SK-N-SH treated with all-trans-retinoic acid at 6 μM for 48 hours (cell line): ENCODE measurements at regions not wholly inside any gene's neighbourhood (a gene's known extent, or its start where the extent isn't known, plus 50 kb on each side); places are given as distances from the start of the nearest gene placed in this dataset.

Experiments used
- ATAC-seq: fragments of 200-7000 bp; cut with Tn5 transposase; 3 replicates; pipeline ENCODE4 v1.9.1; 2020; ENCODE audit warnings: mild to moderate bottlenecking, moderate library complexity
- BACH2 ChIP-seq: fragments of 250-450 bp; sonication (Bioruptor Pico); IDR thresholded peaks from 2 replicates; pipeline ENCODE4 v1.9.0; 2021; ENCODE audit warnings: mild to moderate bottlenecking, borderline replicate concordance
- ESRRG ChIP-seq: fragments of 250-450 bp; sonication (Bioruptor Pico); IDR thresholded peaks from 2 replicates; pipeline ENCODE4 v1.6.1; 2021; ENCODE audit warnings: mild to moderate bottlenecking
- GLIS3 ChIP-seq: fragments of 250-450 bp; sonication (Bioruptor Pico); IDR thresholded peaks from 2 replicates; pipeline ENCODE4 v1.5.0; 2020; ENCODE audit warnings: mild to moderate bottlenecking, moderate library complexity
- ISL1 ChIP-seq: fragments of 250-450 bp; sonication (Bioruptor Pico); IDR thresholded peaks from 2 replicates; pipeline ENCODE4 v2.1.2; 2022; ENCODE audit warnings: mild to moderate bottlenecking, moderate library complexity
- OSR1 ChIP-seq: fragments of 250-450 bp; sonication (Bioruptor Pico); IDR thresholded peaks from 2 replicates; pipeline ENCODE4 v1.8.0; 2022; ENCODE audit warnings: moderate library complexity, mild to moderate bottlenecking, inconsistent platforms
- PPARA ChIP-seq: fragments of 250-450 bp; sonication (Bioruptor Pico); IDR thresholded peaks from 2 replicates; pipeline ENCODE4 v1.5.0; 2020; ENCODE audit warnings: mild to moderate bottlenecking, borderline replicate concordance
- RARB ChIP-seq: fragments of 250-450 bp; sonication (Bioruptor Pico); IDR thresholded peaks from 2 replicates; pipeline ENCODE4 v1.8.0; 2021; ENCODE audit warnings: mild to moderate bottlenecking, moderate library complexity
- TCF4 ChIP-seq: fragments of 250-450 bp; sonication (Bioruptor Pico); IDR thresholded peaks from 2 replicates; pipeline ENCODE4 v1.8.0; 2021; ENCODE audit warnings: mild to moderate bottlenecking, moderate library complexity, borderline replicate concordance
- ZC3H10 ChIP-seq: fragments of 250-450 bp; sonication (Bioruptor Pico); IDR thresholded peaks from 2 replicates; pipeline ENCODE4 v1.5.1; 2021; ENCODE audit warnings: mild to moderate bottlenecking, moderate library complexity
- ZFP3 ChIP-seq: fragments of 250-450 bp; sonication (Bioruptor Pico); IDR thresholded peaks from 2 replicates; pipeline ENCODE4 v1.5.0; 2020; ENCODE audit warnings: mild to moderate bottlenecking, moderate library complexity
- ZFP30 ChIP-seq: fragments of 450-650 bp; formaldehyde crosslinking; IDR thresholded peaks from 2 replicates; pipeline ENCODE4 v1.5.0; 2022; ENCODE audit warnings: mild to moderate bottlenecking, moderate library complexity
- ZNF565 ChIP-seq: fragments of 450-650 bp; formaldehyde crosslinking; conservative IDR thresholded peaks from 2 replicates; pipeline ENCODE4 v1.5.0; 2020; ENCODE audit warnings: low read depth, mild to moderate bottlenecking, moderate library complexity
- ZNF70 ChIP-seq: fragments of 450-650 bp; formaldehyde crosslinking; IDR thresholded peaks from 2 replicates; pipeline ENCODE4 v1.5.0; 2020; ENCODE audit warnings: mild to moderate bottlenecking, moderate library complexity
- ZNF8 ChIP-seq: fragments of 450-650 bp; formaldehyde crosslinking; IDR thresholded peaks from 2 replicates; pipeline ENCODE4 v1.5.0; 2020; ENCODE audit warnings: mild to moderate bottlenecking, moderate library complexity
- TF ChIP-seq, protein P1 (sequence below): fragments of 250-450 bp; sonication (Bioruptor Pico); IDR thresholded peaks from 2 replicates; pipeline ENCODE4 v1.5.1; 2021; ENCODE audit warnings: mild to moderate bottlenecking, moderate library complexity
- TF ChIP-seq, protein P2 (sequence below): fragments of 250-450 bp; sonication (Bioruptor Pico); IDR thresholded peaks from 2 replicates; pipeline ENCODE4 v1.8.0; 2021; ENCODE audit warnings: low read depth, mild to moderate bottlenecking, moderate library complexity, borderline replicate concordance
- TF ChIP-seq, protein P3 (sequence below): fragments of 250-450 bp; sonication (Bioruptor Pico); IDR thresholded peaks from 2 replicates; pipeline ENCODE4 v1.5.0; 2020; ENCODE audit warnings: mild to moderate bottlenecking, moderate library complexity

DNA sequence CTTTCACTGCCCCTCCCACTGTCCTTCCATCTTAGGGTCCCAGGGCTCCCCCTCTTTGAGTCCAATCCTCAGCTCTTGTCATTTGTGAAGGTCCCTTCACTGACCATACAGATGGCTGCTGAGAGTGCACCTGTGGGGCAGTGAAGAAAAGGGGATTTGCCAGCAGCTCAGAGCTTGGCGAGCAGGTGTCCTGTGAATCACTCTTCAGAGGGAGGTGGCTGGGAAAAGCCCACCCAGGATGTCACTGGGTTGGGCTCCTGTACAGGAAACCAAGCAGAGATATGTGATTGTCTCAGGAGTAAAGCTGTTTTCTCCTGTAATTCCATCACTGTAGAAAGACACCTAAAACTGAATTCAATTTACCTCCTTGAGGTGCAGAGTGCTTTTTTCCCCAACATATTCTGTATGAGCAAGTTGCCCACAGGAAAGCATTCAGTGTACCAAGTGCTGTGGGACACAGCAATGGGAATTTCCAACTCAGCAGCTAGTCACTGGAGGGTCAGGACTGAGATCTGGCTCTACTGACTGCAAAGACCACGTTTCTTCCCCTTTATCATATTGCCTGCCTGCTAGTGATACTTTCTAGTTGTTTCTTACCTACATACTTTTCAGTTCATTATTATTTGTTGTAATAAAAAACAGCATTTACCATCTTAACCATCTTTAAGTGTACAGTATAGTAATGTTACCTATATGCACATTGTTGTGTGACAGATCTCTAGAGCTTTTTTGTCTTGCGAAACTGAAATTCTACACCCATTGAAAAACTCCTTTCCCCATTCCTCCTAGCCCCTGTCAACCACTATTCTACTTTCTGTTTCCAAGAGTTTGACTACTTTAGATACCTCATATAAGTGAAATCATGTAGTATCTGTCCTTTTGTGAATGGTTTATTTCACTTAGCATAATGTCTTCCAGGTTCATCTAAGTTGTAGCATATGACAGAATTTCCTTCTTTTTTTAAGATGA lies 239.1 kb downstream of the TSN start (continued):
- TF ChIP-seq, protein P1, sequence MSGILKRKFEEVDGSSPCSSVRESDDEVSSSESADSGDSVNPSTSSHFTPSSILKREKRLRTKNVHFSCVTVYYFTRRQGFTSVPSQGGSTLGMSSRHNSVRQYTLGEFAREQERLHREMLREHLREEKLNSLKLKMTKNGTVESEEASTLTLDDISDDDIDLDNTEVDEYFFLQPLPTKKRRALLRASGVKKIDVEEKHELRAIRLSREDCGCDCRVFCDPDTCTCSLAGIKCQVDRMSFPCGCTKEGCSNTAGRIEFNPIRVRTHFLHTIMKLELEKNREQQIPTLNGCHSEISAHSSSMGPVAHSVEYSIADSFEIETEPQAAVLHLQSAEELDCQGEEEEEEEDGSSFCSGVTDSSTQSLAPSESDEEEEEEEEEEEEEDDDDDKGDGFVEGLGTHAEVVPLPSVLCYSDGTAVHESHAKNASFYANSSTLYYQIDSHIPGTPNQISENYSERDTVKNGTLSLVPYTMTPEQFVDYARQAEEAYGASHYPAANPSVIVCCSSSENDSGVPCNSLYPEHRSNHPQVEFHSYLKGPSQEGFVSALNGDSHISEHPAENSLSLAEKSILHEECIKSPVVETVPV (CRISPR knock-in tag), result no peak

DNA sequence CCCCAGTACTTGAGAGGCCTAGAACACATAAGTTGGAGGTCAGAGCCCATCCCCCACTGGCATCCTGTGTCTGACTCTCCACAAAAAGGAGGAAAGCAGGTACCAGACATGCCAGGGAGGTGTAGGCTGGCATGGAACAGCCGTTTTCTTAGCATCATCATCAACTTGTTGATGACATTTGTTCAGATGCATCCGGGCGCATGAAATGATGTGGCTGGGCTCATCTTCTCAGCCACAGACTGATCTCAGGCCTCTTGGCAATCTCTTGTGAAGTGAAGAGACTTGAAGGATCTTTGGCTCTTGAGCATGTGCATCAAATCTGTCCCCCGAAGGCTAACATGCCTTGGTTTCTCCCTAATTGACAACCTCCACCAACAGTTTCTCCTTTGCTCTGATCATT lies 243.3 kb downstream of the TSN start:
- no peak for ATAC-seq
- TF ChIP-seq ESRRG (CRISPR knock-in tag), result no peak
- no peak for TF ChIP-seq ZC3H10 (CRISPR knock-in tag)
- no peak for TF ChIP-seq ZNF565 (CRISPR knock-in tag)
- TF ChIP-seq PPARA, result no peak
- TF ChIP-seq, protein P2, sequence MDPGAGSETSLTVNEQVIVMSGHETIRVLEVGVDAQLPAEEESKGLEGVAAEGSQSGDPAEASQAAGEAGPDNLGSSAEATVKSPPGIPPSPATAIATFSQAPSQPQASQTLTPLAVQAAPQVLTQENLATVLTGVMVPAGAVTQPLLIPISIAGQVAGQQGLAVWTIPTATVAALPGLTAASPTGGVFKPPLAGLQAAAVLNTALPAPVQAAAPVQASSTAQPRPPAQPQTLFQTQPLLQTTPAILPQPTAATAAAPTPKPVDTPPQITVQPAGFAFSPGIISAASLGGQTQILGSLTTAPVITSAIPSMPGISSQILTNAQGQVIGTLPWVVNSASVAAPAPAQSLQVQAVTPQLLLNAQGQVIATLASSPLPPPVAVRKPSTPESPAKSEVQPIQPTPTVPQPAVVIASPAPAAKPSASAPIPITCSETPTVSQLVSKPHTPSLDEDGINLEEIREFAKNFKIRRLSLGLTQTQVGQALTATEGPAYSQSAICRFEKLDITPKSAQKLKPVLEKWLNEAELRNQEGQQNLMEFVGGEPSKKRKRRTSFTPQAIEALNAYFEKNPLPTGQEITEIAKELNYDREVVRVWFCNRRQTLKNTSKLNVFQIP (CRISPR knock-in tag), result no peak
- no peak for TF ChIP-seq GLIS3 (CRISPR knock-in tag)
- TF ChIP-seq, protein P1 (CRISPR knock-in tag), result no peak
- no peak for TF ChIP-seq OSR1 (CRISPR knock-in tag)
- TF ChIP-seq ZNF70 (CRISPR knock-in tag), result no peak
- no peak for TF ChIP-seq ZFP30 (CRISPR knock-in tag)
- no peak for TF ChIP-seq RARB (CRISPR knock-in tag)
- TF ChIP-seq, protein P3, sequence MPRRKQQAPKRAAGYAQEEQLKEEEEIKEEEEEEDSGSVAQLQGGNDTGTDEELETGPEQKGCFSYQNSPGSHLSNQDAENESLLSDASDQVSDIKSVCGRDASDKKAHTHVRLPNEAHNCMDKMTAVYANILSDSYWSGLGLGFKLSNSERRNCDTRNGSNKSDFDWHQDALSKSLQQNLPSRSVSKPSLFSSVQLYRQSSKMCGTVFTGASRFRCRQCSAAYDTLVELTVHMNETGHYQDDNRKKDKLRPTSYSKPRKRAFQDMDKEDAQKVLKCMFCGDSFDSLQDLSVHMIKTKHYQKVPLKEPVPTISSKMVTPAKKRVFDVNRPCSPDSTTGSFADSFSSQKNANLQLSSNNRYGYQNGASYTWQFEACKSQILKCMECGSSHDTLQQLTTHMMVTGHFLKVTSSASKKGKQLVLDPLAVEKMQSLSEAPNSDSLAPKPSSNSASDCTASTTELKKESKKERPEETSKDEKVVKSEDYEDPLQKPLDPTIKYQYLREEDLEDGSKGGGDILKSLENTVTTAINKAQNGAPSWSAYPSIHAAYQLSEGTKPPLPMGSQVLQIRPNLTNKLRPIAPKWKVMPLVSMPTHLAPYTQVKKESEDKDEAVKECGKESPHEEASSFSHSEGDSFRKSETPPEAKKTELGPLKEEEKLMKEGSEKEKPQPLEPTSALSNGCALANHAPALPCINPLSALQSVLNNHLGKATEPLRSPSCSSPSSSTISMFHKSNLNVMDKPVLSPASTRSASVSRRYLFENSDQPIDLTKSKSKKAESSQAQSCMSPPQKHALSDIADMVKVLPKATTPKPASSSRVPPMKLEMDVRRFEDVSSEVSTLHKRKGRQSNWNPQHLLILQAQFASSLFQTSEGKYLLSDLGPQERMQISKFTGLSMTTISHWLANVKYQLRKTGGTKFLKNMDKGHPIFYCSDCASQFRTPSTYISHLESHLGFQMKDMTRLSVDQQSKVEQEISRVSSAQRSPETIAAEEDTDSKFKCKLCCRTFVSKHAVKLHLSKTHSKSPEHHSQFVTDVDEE (CRISPR knock-in tag), result no peak
- TF ChIP-seq TCF4, result no peak
- no peak for TF ChIP-seq ZFP3
- TF ChIP-seq ZNF8 (CRISPR knock-in tag), result no peak
- TF ChIP-seq ISL1, result no peak
- no peak for TF ChIP-seq BACH2

DNA sequence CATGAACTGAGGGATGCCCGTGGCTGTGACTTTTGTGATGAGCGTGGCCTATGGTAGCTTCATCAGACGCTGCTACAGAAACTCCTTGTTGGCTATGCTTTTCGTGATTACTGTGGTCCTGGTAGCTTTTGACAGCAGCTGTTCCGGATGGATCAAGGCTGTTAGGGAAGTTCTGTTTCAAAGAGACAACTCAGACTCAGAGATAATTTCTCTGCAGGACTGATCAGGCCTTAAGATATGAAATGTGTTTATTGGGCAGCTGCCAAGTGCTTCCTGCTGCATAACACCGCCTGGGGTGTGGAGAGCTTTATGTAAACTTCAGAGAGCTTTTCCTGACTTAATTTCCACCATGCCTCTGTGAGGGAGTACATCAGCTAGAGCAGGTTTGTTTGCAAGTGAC lies 243.8 kb downstream of the TSN start:
- peak; percentile 59; the same call in 1 of the 3 replicates for ATAC-seq
- TF ChIP-seq ZNF565 (CRISPR knock-in tag) (no peak), TCF4 (peak; percentile 68), ZFP30 (CRISPR knock-in tag) (no peak)
- TF ChIP-seq, protein P3 (CRISPR knock-in tag), result peak; percentile 85; the same call in 1 of the 2 replicates
